ENCODE measurements at regions not wholly inside any gene's neighbourhood (a gene's known extent, or its start where the extent isn't known, plus 50 kb on each side); places are given as distances from the start of the nearest gene placed in this dataset.

DNA sequence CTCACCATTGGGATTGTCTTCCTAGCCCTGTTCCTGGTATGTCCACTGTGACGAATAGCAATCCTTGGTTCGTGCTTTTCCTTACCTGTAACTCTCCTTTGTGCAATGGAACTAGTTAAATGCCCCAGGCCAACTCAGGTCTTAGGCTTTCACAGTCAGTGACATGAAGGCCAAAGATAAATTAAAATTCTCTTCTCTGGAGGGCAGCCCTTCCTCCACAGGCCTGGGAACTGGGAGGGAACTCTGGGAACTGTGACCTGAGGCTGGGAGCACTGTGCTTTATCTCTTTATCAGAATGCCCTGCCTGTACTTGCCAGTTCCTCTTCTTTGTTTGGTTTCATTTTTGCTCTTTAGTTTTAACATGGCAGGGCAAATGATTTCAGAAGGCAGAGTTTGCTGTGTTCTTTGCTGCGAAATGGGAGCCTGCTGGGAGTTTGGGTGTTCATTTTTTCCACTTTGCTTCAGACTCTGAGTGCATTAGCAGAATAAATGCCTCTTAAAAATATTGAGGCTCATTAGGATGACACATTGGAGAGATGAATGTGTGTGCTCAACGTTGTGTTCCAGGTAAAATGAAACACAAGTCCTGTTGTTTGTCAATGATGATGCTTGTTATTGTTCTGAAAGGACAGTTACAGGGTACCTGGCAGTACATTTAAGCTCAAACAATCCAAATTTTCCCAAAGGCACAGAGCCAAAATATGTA, 118.1 kb downstream of the NUDT12 start:
- TF ChIP-seq, protein P1, sequence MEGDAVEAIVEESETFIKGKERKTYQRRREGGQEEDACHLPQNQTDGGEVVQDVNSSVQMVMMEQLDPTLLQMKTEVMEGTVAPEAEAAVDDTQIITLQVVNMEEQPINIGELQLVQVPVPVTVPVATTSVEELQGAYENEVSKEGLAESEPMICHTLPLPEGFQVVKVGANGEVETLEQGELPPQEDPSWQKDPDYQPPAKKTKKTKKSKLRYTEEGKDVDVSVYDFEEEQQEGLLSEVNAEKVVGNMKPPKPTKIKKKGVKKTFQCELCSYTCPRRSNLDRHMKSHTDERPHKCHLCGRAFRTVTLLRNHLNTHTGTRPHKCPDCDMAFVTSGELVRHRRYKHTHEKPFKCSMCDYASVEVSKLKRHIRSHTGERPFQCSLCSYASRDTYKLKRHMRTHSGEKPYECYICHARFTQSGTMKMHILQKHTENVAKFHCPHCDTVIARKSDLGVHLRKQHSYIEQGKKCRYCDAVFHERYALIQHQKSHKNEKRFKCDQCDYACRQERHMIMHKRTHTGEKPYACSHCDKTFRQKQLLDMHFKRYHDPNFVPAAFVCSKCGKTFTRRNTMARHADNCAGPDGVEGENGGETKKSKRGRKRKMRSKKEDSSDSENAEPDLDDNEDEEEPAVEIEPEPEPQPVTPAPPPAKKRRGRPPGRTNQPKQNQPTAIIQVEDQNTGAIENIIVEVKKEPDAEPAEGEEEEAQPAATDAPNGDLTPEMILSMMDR (conservative IDR thresholded peaks at IDR 0.05; ENCODE audit: low read depth, low read length) = no peak
- DNase-seq (ENCODE audit: low read depth) = no peak
- H3K4me3 ChIP-seq (ENCODE audit: low read length) = no peak overlapping the region

DNA sequence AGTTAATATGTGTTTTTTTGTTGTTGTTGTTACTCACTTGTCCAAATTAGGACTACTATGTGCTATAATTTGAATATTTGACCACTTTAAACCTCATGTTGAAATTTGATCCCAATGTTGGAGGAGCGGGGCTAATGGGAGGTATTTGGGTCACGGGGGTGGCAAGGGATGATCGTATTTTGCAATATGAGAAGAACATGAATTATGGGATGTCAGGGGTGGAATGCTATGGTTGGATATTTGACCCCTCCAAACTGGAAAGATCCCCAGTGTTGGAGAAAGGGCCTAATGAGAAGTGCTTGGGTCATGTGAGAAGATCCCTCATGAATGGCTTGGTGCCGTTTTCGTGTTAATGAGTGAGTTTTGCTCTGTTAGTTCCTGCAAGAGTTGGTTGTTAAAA, 119.8 kb downstream of the NUDT12 start:
- DNase-seq (ENCODE audit: low read depth) = no peak
- TF ChIP-seq, protein P1 (conservative IDR thresholded peaks at IDR 0.05; ENCODE audit: low read depth, low read length) = no peak
- H3K4me3 ChIP-seq (ENCODE audit: low read length) = no peak overlapping the region

DNA sequence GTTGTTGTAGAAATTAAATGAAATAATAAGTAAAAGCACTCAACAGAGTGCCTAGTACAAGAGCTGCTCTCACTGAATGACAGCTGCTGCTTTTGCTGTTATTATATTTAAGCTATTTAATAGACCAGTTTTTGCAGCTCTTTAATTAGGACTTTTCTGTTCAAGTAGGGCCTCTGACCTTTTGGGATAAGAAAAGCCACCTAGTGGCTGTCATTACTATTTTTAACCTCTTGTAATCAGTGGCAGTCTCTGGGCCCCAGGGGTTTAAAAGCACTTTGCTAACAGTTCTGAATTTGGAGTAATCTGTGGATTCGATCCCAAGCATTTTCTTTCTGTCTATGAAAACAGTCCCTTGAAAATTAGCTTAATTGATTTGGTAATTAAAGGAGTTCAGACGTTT, 121.1 kb downstream of the NUDT12 start:
- TF ChIP-seq, protein P1 (conservative IDR thresholded peaks at IDR 0.05; ENCODE audit: low read depth, low read length) = peak; percentile 40
- DNase-seq (ENCODE audit: low read depth) = no peak
- H3K4me3 ChIP-seq (ENCODE audit: low read length) = no peak overlapping the region

DNA sequence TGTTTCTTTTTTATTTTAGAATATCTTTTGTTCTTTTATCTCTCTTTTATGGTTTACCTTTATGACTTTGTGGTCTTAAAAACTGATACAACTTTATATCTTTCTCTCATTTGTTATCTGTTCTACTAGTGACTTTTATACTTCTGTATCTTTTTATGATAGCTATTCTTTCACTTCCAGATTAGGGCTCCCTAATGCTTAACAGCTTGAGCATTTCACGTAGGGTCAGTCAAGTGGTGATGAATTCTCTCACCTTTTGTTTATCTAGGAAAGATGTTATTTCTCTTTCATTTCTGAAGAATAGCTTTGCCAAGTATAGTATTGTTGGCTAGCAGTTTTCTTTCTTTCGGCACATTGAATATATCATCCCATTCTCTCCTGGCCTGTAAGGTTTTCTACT, 123.6 kb downstream of the NUDT12 start:
- H3K4me3 ChIP-seq (ENCODE audit: low read length) = no peak overlapping the region
- DNase-seq (ENCODE audit: low read depth) = no peak
- TF ChIP-seq, protein P1 (conservative IDR thresholded peaks at IDR 0.05; ENCODE audit: low read depth, low read length) = no peak

DNA sequence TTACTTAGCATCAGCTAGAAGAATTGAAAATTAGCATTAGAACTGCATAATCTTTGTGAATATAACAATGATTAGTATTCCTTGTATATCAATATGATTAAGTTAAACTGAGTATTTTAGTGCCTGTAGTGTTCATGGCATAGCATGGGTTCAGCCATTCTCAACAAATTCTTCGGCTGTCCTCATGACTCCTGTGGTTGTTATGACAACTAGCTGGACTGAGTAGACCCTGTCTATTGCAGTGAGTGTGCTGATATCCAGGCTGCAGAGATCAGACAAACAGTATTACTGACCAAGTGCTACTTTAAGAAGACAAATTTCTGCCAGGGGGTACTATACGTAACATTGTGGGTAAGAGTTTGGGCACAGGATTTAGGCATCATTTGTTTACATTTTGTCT, 125.9 kb downstream of the NUDT12 start:
- no peak for DNase-seq (ENCODE audit: low read depth)
- TF ChIP-seq, protein P1 (conservative IDR thresholded peaks at IDR 0.05; ENCODE audit: low read depth, low read length) = no peak
- no peak overlapping the region for H3K4me3 ChIP-seq (ENCODE audit: low read length)

DNA sequence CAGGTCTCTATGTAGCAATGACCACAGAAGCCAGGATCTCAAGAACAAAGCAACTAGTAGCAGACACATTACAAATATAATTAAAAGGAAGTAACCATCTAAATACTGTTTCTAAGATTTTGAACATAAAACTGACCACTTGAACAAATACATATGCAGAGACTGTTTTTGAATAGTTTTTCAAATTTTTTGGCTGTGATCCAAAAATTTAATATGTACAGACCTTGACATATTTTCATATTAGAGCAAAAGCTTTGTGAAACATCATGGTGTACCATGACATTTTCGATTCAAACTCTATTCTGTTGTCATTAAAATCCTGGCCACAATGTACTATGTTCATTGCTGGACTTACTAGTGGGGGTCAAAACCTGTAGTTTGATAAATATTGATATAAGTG, 126.5 kb downstream of the NUDT12 start:
- DNase-seq (ENCODE audit: low read depth) = no peak
- no peak overlapping the region for H3K4me3 ChIP-seq (ENCODE audit: low read length)
- TF ChIP-seq, protein P1 (conservative IDR thresholded peaks at IDR 0.05; ENCODE audit: low read depth, low read length) = no peak

DNA sequence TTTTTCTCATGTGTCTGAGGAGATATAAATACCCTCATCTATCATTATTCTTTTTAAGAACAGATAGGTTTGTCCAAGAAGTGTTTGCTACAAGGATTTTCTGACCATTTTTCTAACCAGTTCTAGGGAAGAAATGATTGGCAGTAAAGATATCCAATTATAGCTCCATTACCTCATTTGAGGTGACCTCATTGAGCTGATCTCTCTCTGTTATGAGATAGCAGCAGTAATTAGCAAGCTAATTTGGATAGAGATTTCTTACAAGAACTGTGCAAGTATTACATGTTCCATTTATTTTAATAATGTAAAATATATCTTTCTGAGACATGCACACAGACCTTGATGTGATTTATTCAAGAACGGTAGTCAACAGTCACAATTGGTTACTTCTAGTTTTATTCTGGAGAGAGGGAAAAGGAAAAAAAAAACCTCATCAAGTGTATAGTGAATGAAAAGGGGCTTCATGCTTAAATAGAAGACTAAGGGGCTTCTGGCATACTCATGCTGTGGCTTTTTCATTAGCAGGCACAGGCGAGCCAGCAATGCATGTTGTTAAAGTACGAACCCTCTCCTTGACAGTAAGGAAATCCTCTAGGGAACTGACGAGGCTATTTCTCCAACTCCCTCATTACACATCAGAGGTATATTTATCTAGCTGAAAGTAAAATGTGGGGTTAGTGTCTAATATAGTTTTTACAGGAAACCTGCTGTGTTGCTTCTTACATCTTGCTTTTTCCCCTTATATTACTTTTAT, 127.3 kb downstream of the NUDT12 start:
- DNase-seq (ENCODE audit: low read depth) = no peak
- no peak overlapping the region for H3K4me3 ChIP-seq (ENCODE audit: low read length)
- TF ChIP-seq, protein P1 (conservative IDR thresholded peaks at IDR 0.05; ENCODE audit: low read depth, low read length) = no peak

Measured in retinal pigment epithelial cell (primary cell).